ENCODE measurements at regions not wholly inside any gene's neighbourhood (a gene's known extent, or its start where the extent isn't known, plus 50 kb on each side); places are given as distances from the start of the nearest gene placed in this dataset.

- Mint-ChIP-seq H3K27me3 (no peaks in the 10 kb centered on the region), H3K27ac (no peak overlapping the region), H3K4me1 (no peaks in the 10 kb centered on the region), H3K9me3 (peaks cover 6% of the 10 kb centered on the region), H3K4me3 (no peak overlapping the region), H3K36me3 (no peaks in the 10 kb centered on the region)
- CTCF ChIA-PET, result no interaction called here
- no peak for DNase-seq
Measured at GRCh38 chr18:71130351-71130750, 841.5 kb downstream of the SOCS6 start.

GRCh38 chr18:71125581-71125980, 836.7 kb downstream of the SOCS6 start:
- Mint-ChIP-seq H3K36me3 (no peaks in the 10 kb centered on the region), H3K4me1 (no peaks in the 10 kb centered on the region), H3K27me3 (no peaks in the 10 kb centered on the region), H3K9me3 (peaks cover 6% of the 10 kb centered on the region), H3K27ac (no peak overlapping the region), H3K4me3 (no peak overlapping the region)
- no peak for DNase-seq
- CTCF ChIA-PET, result no interaction called here

- no peaks in the 10 kb centered on the region for H3K27me3 Mint-ChIP-seq
- no peak for DNase-seq
- peaks cover 2% of the 10 kb centered on the region for H3K9me3 Mint-ChIP-seq
- no peaks in the 10 kb centered on the region for H3K4me1 Mint-ChIP-seq
- CTCF ChIA-PET, result no interaction called here
- H3K36me3 Mint-ChIP-seq, result no peaks in the 10 kb centered on the region
- no peak overlapping the region for H3K27ac Mint-ChIP-seq
- H3K4me3 Mint-ChIP-seq, result no peak overlapping the region
Measured at GRCh38 chr18:71116535-71116934, 827.7 kb downstream of the SOCS6 start.

GRCh38 chr18:71115261-71115660, 826.4 kb downstream of the SOCS6 start:
- no peaks in the 10 kb centered on the region for H3K27me3 Mint-ChIP-seq
- H3K27ac Mint-ChIP-seq, result no peak overlapping the region
- CTCF ChIA-PET, result no interaction called here
- no peaks in the 10 kb centered on the region for H3K4me1 Mint-ChIP-seq
- H3K4me3 Mint-ChIP-seq, result no peak overlapping the region
- H3K36me3 Mint-ChIP-seq, result no peaks in the 10 kb centered on the region
- DNase-seq, result no peak
- H3K9me3 Mint-ChIP-seq, result no peaks in the 10 kb centered on the region

- DNase-seq, result no peak
- Mint-ChIP-seq H3K9me3 (no peaks in the 10 kb centered on the region), H3K27me3 (no peaks in the 10 kb centered on the region), H3K4me3 (no peak overlapping the region), H3K4me1 (no peaks in the 10 kb centered on the region), H3K36me3 (no peaks in the 10 kb centered on the region), H3K27ac (no peak overlapping the region)
- CTCF ChIA-PET, result interaction anchor here (0.9 kb wide), 1 partner anchor 22 kb away, joined by 3 read pairs; no protein-coding TSS in a partner anchor
Measured at GRCh38 chr18:71114550-71115210, 825.8 kb downstream of the SOCS6 start.

GRCh38 chr18:71107244-71107643, 818.4 kb downstream of the SOCS6 start:
- Mint-ChIP-seq H3K36me3 (no peaks in the 10 kb centered on the region), H3K27ac (no peak overlapping the region), H3K27me3 (no peaks in the 10 kb centered on the region), H3K4me1 (no peaks in the 10 kb centered on the region), H3K4me3 (no peak overlapping the region), H3K9me3 (no peaks in the 10 kb centered on the region)
- CTCF ChIA-PET, result no interaction called here
- DNase-seq, result no peak

- H3K27ac Mint-ChIP-seq, result no peak overlapping the region
- no peaks in the 10 kb centered on the region for H3K9me3 Mint-ChIP-seq
- no peak for DNase-seq
- H3K27me3 Mint-ChIP-seq, result no peaks in the 10 kb centered on the region
- no peaks in the 10 kb centered on the region for H3K4me1 Mint-ChIP-seq
- H3K4me3 Mint-ChIP-seq, result no peak overlapping the region
- no peaks in the 10 kb centered on the region for H3K36me3 Mint-ChIP-seq
- CTCF ChIA-PET, result no interaction called here
Measured at GRCh38 chr18:71106701-71107100, 817.9 kb downstream of the SOCS6 start.

- CTCF ChIA-PET, result interaction anchor here (0.7 kb wide), 1 partner anchor 1738 kb away, joined by 6 read pairs; no protein-coding TSS in a partner anchor
- DNase-seq, result no peak
- no peaks in the 10 kb centered on the region for H3K4me1 Mint-ChIP-seq
- H3K27me3 Mint-ChIP-seq, result no peaks in the 10 kb centered on the region
- no peaks in the 10 kb centered on the region for H3K36me3 Mint-ChIP-seq
- no peak overlapping the region for H3K4me3 Mint-ChIP-seq
- no peaks in the 10 kb centered on the region for H3K9me3 Mint-ChIP-seq
- H3K27ac Mint-ChIP-seq, result no peak overlapping the region
Measured at GRCh38 chr18:71105994-71106546, 817.2 kb downstream of the SOCS6 start.

GRCh38 chr18:71105078-71105819, 816.4 kb downstream of the SOCS6 start:
- DNase-seq, result no peak
- H3K4me1 Mint-ChIP-seq, result no peaks in the 10 kb centered on the region
- H3K36me3 Mint-ChIP-seq, result no peaks in the 10 kb centered on the region
- no peak overlapping the region for H3K27ac Mint-ChIP-seq
- CTCF ChIA-PET, result no interaction called here
- H3K27me3 Mint-ChIP-seq, result no peaks in the 10 kb centered on the region
- no peak overlapping the region for H3K4me3 Mint-ChIP-seq
- no peaks in the 10 kb centered on the region for H3K9me3 Mint-ChIP-seq

- Mint-ChIP-seq H3K36me3 (no peaks in the 10 kb centered on the region), H3K27ac (no peak overlapping the region), H3K27me3 (no peaks in the 10 kb centered on the region), H3K4me3 (no peak overlapping the region), H3K4me1 (no peaks in the 10 kb centered on the region), H3K9me3 (no peaks in the 10 kb centered on the region)
- no peak for DNase-seq
- CTCF ChIA-PET, result no interaction called here
Measured at GRCh38 chr18:71079606-71080005, 790.8 kb downstream of the SOCS6 start.

- H3K4me1 Mint-ChIP-seq, result no peaks in the 10 kb centered on the region
- no peak overlapping the region for H3K27ac Mint-ChIP-seq
- no peak for DNase-seq
- H3K9me3 Mint-ChIP-seq, result no peaks in the 10 kb centered on the region
- no peaks in the 10 kb centered on the region for H3K27me3 Mint-ChIP-seq
- no peak overlapping the region for H3K4me3 Mint-ChIP-seq
- no peaks in the 10 kb centered on the region for H3K36me3 Mint-ChIP-seq
- CTCF ChIA-PET, result no interaction called here
Measured at GRCh38 chr18:71077451-71077850, 788.6 kb downstream of the SOCS6 start.

GRCh38 chr18:71075147-71075546, 786.3 kb downstream of the SOCS6 start:
- Mint-ChIP-seq H3K36me3 (no peaks in the 10 kb centered on the region), H3K27me3 (no peaks in the 10 kb centered on the region), H3K9me3 (no peaks in the 10 kb centered on the region), H3K27ac (no peak overlapping the region), H3K4me3 (no peak overlapping the region), H3K4me1 (no peaks in the 10 kb centered on the region)
- CTCF ChIA-PET, result no interaction called here
- no peak for DNase-seq

GRCh38 chr18:71068338-71068737, 779.5 kb downstream of the SOCS6 start:
- no peaks in the 10 kb centered on the region for H3K9me3 Mint-ChIP-seq
- H3K4me3 Mint-ChIP-seq, result no peak overlapping the region
- H3K4me1 Mint-ChIP-seq, result no peaks in the 10 kb centered on the region
- CTCF ChIA-PET, result no interaction called here
- no peak for DNase-seq
- no peak overlapping the region for H3K27ac Mint-ChIP-seq
- no peaks in the 10 kb centered on the region for H3K27me3 Mint-ChIP-seq
- H3K36me3 Mint-ChIP-seq, result no peaks in the 10 kb centered on the region

- no peaks in the 10 kb centered on the region for H3K4me1 Mint-ChIP-seq
- CTCF ChIA-PET, result no interaction called here
- H3K27me3 Mint-ChIP-seq, result no peaks in the 10 kb centered on the region
- DNase-seq, result no peak
- H3K27ac Mint-ChIP-seq, result no peak overlapping the region
- H3K36me3 Mint-ChIP-seq, result no peaks in the 10 kb centered on the region
- H3K9me3 Mint-ChIP-seq, result no peaks in the 10 kb centered on the region
- no peak overlapping the region for H3K4me3 Mint-ChIP-seq
Measured at GRCh38 chr18:71049893-71050292, 761.0 kb downstream of the SOCS6 start.

- CTCF ChIA-PET, result no interaction called here
- no peak for DNase-seq
- H3K4me3 Mint-ChIP-seq, result no peak overlapping the region
- no peak overlapping the region for H3K27ac Mint-ChIP-seq
- no peaks in the 10 kb centered on the region for H3K27me3 Mint-ChIP-seq
- H3K4me1 Mint-ChIP-seq, result no peaks in the 10 kb centered on the region
- no peaks in the 10 kb centered on the region for H3K9me3 Mint-ChIP-seq
- no peaks in the 10 kb centered on the region for H3K36me3 Mint-ChIP-seq
Measured at GRCh38 chr18:71047882-71048281, 759.0 kb downstream of the SOCS6 start.
